Nephron (organoid): ENCODE measurements at regions not wholly inside any gene's neighbourhood (a gene's known extent, or its start where the extent isn't known, plus 50 kb on each side); places are given as distances from the start of the nearest gene placed in this dataset.
A peak's percentile ranks its signal among the peaks of the same experiment; 100 is the strongest.

Source experiments
- H3K27ac Mint-ChIP-seq, 3 experiments: 2 replicates each; pipeline ENCODE4 v1.8.0; 2020; ENCODE audit warnings: mixed read lengths in 3 of 3, mild to moderate bottlenecking in 2 of 3, moderate library complexity in 1 of 3
- H3K27me3 Mint-ChIP-seq: 2 replicates; pipeline ENCODE4 v1.8.0; 2021; ENCODE audit warnings: low read depth, mild to moderate bottlenecking, moderate library complexity, mixed read lengths
- H3K36me3 Mint-ChIP-seq: 2 replicates; pipeline ENCODE4 v1.8.0; 2020; ENCODE audit warnings: low read depth, mixed read lengths
- H3K4me1 Mint-ChIP-seq: 2 replicates; pipeline ENCODE4 v1.8.0; 2020; ENCODE audit warnings: mixed read lengths
- H3K4me3 Mint-ChIP-seq, 3 experiments: 2 replicates each; pipeline ENCODE4 v1.8.0; 2020; ENCODE audit warnings: mild to moderate bottlenecking in 3 of 3, mixed read lengths in 3 of 3, moderate library complexity in 2 of 3
- H3K9me3 Mint-ChIP-seq: 2 replicates; pipeline ENCODE4 v1.8.0; 2020; ENCODE audit warnings: mixed read lengths
- TF ChIP-seq, protein P1 (sequence below), 3 experiments: fragments of 200-600 bp; sonication (generic); IDR thresholded peaks; one replicate each; pipeline ENCODE4 v1.5.0; 2021; ENCODE audit warnings: antibody characterized with exemption in 3 of 3; ENCODE audit not compliant: unreplicated experiment in 3 of 3

- Mint-ChIP-seq H3K4me3 (no peak overlapping the region), H3K36me3 (no peaks in the 10 kb centered on the region), H3K27ac (no peak overlapping the region), H3K9me3 (no peaks in the 10 kb centered on the region), H3K27me3 (no peaks in the 10 kb centered on the region), H3K4me1 (peaks cover 17% of the 10 kb centered on the region)
- TF ChIP-seq, protein P1, sequence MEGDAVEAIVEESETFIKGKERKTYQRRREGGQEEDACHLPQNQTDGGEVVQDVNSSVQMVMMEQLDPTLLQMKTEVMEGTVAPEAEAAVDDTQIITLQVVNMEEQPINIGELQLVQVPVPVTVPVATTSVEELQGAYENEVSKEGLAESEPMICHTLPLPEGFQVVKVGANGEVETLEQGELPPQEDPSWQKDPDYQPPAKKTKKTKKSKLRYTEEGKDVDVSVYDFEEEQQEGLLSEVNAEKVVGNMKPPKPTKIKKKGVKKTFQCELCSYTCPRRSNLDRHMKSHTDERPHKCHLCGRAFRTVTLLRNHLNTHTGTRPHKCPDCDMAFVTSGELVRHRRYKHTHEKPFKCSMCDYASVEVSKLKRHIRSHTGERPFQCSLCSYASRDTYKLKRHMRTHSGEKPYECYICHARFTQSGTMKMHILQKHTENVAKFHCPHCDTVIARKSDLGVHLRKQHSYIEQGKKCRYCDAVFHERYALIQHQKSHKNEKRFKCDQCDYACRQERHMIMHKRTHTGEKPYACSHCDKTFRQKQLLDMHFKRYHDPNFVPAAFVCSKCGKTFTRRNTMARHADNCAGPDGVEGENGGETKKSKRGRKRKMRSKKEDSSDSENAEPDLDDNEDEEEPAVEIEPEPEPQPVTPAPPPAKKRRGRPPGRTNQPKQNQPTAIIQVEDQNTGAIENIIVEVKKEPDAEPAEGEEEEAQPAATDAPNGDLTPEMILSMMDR (IDR thresholded peaks at IDR 0.05; ENCODE audit: unreplicated experiment in 3 of 3), result no peak
Measured at GRCh38 chr15:46411900-46412299, 777.1 kb downstream of the SQOR start.

GRCh38 chr15:46413799-46414198, 779.0 kb downstream of the SQOR start:
- no peaks in the 10 kb centered on the region for H3K36me3 Mint-ChIP-seq
- H3K27ac Mint-ChIP-seq, result no peak overlapping the region
- TF ChIP-seq, protein P1 (IDR thresholded peaks at IDR 0.05; ENCODE audit: unreplicated experiment in 3 of 3), result no peak
- H3K9me3 Mint-ChIP-seq, result no peaks in the 10 kb centered on the region
- peaks cover 26% of the 10 kb centered on the region for H3K4me1 Mint-ChIP-seq
- H3K27me3 Mint-ChIP-seq, result no peaks in the 10 kb centered on the region
- H3K4me3 Mint-ChIP-seq, result no peak overlapping the region

- Mint-ChIP-seq H3K36me3 (no peaks in the 10 kb centered on the region), H3K27me3 (no peaks in the 10 kb centered on the region), H3K4me1 (peaks cover 34% of the 10 kb centered on the region), H3K4me3 (no peak overlapping the region), H3K9me3 (no peaks in the 10 kb centered on the region), H3K27ac (peak overlapping the region; percentile 78 to 96 (median 94))
- TF ChIP-seq, protein P1 (IDR thresholded peaks at IDR 0.05; ENCODE audit: unreplicated experiment in 3 of 3), result no peak
Measured at GRCh38 chr15:46416544-46416943, 781.7 kb downstream of the SQOR start.

DNA sequence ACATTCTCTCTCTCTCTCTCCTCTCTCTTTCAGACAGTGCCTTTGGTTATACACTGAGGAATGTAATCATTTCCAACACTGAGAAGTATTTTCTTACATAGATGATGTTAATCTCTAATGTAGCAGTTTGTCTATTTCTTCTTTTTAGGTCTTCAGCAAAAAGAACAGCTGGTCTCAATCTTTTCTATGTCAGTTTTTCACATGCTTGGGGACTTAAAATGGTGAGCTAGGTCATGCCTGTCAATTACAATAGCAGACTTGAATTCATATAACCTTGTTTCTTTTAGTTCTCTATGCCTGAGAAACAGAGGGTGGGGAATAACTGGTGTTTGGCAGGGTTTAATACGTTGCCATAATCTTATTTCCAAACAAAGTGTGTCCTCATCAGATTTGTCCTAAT, 786.2 kb downstream of the SQOR start:
- Mint-ChIP-seq H3K9me3 (peaks cover 17% of the 10 kb centered on the region), H3K36me3 (no peaks in the 10 kb centered on the region), H3K27me3 (no peaks in the 10 kb centered on the region)

GRCh38 chr15:46441294-46442062, 806.6 kb downstream of the SQOR start:
- Mint-ChIP-seq H3K4me1 (peaks cover 26% of the 10 kb centered on the region), H3K4me3 (no peak overlapping the region), H3K27ac (peak overlapping the region; percentile 9 to 88 (median 29)), H3K9me3 (peaks cover 2% of the 10 kb centered on the region), H3K36me3 (no peaks in the 10 kb centered on the region), H3K27me3 (no peaks in the 10 kb centered on the region)
- TF ChIP-seq, protein P1 (IDR thresholded peaks at IDR 0.05; ENCODE audit: unreplicated experiment in 3 of 3), result no peak

More for the DNA sequence above, 786.2 kb downstream of the SQOR start:
- TF ChIP-seq, protein P1 (IDR thresholded peaks at IDR 0.05; ENCODE audit: unreplicated experiment in 3 of 3), result no peak
- Mint-ChIP-seq H3K4me3 (no peak overlapping the region), H3K4me1 (peaks cover 41% of the 10 kb centered on the region), H3K27ac (peak overlapping the region; percentile 63 to 91 (median 72))

DNA sequence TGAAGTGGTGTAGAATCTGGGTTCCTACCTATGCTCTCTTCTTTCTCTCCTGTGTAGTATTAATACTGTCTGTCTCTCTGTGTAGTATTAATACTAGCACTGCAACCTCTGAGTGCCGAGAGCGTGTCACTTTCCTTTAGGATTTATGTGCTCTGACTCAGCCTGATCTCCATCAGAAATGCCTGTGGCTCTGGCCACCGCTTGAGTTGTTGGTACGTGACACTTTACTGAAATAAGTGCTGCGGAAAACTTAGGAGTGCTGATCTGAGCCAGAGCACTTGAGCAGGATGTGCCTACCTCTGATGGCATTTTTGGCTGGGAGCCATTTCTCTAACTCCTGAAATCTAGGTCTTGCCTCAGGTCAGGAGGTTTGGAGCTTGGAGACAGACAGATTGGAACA, 807.4 kb downstream of the SQOR start:
- peaks cover 2% of the 10 kb centered on the region for H3K9me3 Mint-ChIP-seq
- H3K36me3 Mint-ChIP-seq, result no peaks in the 10 kb centered on the region
- no peak overlapping the region for H3K4me3 Mint-ChIP-seq
- peaks cover 21% of the 10 kb centered on the region for H3K4me1 Mint-ChIP-seq
- TF ChIP-seq, protein P1 (IDR thresholded peaks at IDR 0.05; ENCODE audit: unreplicated experiment in 3 of 3), result no peak
- peak overlapping the region; percentile 47 to 88 (median 78) for H3K27ac Mint-ChIP-seq
- no peaks in the 10 kb centered on the region for H3K27me3 Mint-ChIP-seq
